Omental fat pad (tissue), 1 donor: ENCODE measurements at regions not wholly inside any gene's neighbourhood (a gene's known extent, or its start where the extent isn't known, plus 50 kb on each side); places are given as distances from the start of the nearest gene placed in this dataset.
A peak's percentile ranks its signal among the peaks of the same experiment; 100 is the strongest.
"Not testable (repeated sequence)": the region's sequence is repeated elsewhere in the genome, so short reads cannot be mapped to it uniquely, and the experiment has no call there.

Experiments used
- ATAC-seq: fragments of 150-250 bp; one replicate; pipeline ENCODE4 v1.9.1; 2016; ENCODE audit warnings: mild to moderate bottlenecking, moderate library complexity; ENCODE audit not compliant: low FRiP score
- DNase-seq: peaks from one replicate; pipeline ENCODE4 v3.0.0-alpha.2; 2019; ENCODE audit warnings: low spot score

DNA sequence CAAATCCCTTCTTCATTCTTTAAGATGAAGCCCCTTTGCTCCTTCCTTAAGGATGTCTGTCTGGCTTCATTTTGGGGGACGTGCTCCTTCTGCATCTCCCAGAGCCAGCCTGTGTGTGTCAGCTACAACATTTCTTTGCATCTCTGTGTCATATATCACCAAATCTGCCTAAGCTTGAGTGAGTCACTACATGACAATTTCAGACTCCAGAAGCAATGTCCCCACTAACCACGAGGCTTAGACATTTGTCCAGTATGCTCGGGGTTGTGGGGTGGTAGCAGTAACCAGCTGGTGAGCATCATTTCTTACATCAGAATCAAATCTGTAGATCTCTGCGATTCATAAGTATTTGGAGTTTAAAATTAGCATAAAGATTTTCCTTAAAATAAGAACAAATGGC lies 54.1 kb upstream of the USP14 start:
- DNase-seq, ATAC-seq: not testable (repeated sequence)

DNA sequence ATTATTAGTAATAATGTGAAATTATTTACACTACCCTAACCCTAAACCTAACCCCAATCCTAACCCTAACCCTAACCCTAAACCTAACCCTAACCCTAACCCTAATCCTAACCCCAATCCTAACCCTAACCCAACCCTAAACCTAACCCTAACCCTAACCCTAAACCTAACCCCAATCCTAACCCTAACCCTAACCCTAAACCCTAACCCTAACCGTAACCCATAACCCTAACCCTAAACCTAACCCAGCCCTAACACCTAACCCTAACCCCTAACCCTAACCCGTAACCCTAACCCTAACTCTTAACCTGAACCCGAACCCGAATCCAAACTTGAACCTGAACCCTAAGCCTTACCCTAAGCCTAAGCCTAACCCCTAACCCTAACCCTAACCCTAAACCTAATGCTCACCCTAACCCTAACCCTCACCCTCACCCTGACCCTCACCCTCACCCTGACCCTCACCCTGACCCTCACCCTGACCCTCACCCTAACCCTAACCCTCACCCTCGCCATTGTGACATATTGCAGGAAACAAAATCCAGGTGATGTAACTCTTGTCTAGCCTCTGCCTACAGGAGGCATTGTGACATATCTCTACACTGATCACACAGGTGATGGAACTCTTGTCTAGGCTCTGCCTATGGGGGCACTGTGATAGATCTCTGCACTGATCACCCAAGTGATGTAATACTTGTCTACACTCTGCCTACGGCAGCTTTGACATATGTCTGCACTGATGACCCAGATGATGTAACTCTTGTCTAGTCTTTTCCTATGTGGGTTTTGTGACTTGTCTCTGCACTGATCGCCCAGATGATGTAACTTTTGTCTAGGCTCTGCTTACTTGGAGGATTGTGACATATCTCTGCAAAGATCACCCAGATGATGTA lies 53.0 kb upstream of the USP14 start:
- DNase-seq, ATAC-seq: not testable (repeated sequence)

DNA sequence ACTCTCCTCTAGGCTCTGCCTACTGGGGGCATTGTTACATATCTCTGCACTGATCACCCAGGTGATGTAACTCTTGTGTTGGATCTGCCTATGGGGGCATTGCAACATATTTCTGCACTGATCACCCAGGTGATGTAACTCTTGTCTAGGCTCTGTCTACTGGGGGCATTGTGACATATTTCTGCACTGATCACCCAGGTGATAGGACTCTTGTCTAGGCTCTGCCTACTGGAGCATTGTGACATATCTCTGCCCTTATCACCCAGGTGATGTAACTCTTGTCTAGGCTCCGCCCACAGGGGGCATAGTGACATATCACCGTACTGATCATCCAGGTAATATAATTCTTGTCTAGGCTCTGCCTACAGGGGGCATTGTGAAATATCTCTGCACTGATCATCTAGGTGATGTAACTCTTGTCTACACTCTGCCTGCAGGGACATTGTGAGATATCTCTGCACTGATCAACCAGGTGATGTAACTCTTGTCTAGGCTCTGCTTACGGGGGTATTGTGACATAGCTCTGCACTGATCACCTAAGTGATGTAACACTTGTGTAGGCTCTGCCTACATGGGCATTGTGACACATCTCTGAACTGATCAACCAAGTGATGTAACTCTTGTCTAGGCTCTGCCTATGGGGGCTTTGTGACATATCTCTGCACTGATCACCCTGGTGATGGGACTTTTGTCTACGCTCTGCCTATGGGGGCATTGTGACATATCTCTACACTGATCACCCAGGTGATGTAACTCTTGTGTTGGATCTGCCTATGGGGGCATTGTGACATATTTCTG lies 52.1 kb upstream of the USP14 start:
- not testable (repeated sequence) for ATAC-seq, DNase-seq

DNA sequence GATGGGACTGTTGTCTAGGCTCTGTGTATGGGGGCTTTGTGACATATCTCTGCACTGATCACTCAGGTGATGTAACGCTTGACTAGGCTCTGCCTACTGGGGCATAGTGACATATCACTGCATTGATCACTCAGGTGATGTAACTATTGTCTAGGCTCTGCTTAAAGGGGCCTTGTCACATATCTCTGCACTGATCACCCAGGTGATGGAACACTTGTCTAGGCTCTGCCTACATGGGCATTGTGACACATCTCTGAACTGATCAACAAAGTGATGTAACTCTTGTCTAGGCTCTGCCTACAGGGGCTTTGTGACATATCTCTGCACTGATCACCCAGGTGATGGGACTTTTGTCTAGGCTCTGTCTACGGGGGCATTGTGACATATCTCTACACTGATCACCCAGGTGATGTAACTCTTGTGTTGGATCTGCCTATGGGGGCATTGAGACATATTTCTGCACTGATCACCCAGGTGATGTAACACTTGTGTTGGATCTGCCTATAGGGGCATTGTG lies 51.4 kb upstream of the USP14 start:
- ATAC-seq, DNase-seq: not testable (repeated sequence)

DNA sequence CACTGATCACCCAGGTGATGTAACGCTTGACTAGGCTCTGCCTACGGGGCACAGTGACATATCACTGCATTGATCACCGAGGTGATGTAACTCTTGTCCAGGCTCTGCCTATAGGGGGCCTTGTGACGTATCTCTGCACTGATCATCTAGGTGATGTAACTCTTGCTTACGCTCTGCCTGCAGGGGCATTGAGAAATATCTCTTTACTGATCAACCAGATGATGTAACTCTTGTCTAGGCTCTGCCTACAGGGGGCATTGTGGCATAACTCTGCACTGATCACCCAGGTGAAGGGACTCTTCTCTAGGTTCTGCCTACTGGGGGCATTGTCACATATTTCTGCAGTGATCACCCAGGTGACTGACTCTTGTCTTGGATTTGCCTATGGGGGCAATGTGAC lies 50.9 kb upstream of the USP14 start:
- ATAC-seq, DNase-seq: not testable (repeated sequence)

DNA sequence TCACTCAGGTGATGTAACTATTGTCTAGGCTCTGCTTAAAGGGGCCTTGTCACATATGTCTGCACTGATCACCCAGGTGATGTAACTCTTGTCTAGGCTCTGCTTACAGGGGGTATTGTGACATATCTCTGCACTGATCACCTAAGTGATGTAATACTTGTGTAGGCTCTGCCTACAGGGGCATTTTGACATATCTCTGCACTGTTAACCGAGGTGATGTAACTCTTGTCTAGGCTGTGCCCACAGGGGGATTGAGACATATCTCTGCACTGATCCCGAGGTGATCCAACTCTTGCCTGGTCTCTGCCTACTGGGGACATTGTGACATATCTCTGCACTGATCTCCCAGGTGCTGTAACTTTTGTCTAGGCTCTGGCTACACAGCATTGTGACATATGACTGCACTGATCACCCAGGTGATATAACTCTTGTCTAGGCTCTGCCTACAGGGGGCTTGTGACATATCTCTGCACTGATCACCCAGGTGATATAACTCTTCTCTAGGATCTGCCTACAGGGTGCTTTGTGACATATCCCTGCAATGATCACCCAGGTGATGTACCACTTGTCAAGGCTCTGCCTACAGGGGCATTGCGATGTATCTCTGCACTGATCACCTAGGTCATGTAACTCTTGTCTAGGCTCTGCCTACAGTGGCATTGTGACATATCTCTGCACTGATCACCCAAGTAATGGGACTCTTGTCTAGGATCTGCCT lies 50.3 kb upstream of the USP14 start:
- not testable (repeated sequence) for DNase-seq
- ATAC-seq, result peak; percentile 86
